Fibroblast of villous mesenchyme (primary cell): ENCODE measurements at regions not wholly inside any gene's neighbourhood (a gene's known extent, or its start where the extent isn't known, plus 50 kb on each side); places are given as distances from the start of the nearest gene placed in this dataset.

ENCODE experiments used
- DNase-seq: peaks from one replicate; pipeline ENCODE4 v3.0.0-alpha.2; 2010; ENCODE audit warnings: low read depth
- H3K4me3 ChIP-seq: 2 replicates; pipeline ENCODE4 v1.5.1; 2011; ENCODE audit warnings: low read depth, mild to moderate bottlenecking, low read length
- TF ChIP-seq, protein P1 (sequence below): IDR thresholded peaks from 2 replicates; pipeline ENCODE4 v1.5.1; 2012; ENCODE audit warnings: low read depth, mild to moderate bottlenecking, low read length; ENCODE audit not compliant: insufficient read depth

GRCh38 chr20:11454966-11455799 is 462.5 kb upstream of the BTBD3 start:
- peak; percentile 57 for DNase-seq
- no peak overlapping the region for H3K4me3 ChIP-seq
- TF ChIP-seq, protein P1, sequence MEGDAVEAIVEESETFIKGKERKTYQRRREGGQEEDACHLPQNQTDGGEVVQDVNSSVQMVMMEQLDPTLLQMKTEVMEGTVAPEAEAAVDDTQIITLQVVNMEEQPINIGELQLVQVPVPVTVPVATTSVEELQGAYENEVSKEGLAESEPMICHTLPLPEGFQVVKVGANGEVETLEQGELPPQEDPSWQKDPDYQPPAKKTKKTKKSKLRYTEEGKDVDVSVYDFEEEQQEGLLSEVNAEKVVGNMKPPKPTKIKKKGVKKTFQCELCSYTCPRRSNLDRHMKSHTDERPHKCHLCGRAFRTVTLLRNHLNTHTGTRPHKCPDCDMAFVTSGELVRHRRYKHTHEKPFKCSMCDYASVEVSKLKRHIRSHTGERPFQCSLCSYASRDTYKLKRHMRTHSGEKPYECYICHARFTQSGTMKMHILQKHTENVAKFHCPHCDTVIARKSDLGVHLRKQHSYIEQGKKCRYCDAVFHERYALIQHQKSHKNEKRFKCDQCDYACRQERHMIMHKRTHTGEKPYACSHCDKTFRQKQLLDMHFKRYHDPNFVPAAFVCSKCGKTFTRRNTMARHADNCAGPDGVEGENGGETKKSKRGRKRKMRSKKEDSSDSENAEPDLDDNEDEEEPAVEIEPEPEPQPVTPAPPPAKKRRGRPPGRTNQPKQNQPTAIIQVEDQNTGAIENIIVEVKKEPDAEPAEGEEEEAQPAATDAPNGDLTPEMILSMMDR: no peak

GRCh38 chr20:11457488-11457887 is 460.2 kb upstream of the BTBD3 start:
- TF ChIP-seq, protein P1: no peak
- H3K4me3 ChIP-seq: no peak overlapping the region
- peak; percentile 37 for DNase-seq

- TF ChIP-seq, protein P1: no peak
- DNase-seq: peak; percentile 34
- H3K4me3 ChIP-seq: no peak overlapping the region
Observed at GRCh38 chr20:11459090-11459890, 458.4 kb upstream of the BTBD3 start.

DNA sequence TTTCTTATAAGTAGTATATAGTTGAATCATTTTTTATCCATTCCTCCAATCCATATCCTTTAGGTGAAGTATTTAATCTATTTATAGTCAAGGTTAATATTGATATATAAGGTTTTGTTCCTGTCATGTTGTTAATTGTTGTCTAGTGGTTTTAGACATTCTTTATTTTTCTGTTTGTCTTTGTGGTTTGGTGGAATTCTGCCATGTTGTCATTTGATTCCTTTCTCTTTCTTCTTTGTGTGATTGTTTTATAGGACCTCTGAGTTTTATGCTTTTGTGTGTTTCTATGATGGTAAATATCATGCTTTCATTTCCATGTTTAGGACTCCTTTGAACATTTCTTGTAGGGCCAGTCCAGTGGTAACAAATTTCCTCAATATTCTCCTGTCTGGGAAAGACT is 450.3 kb upstream of the BTBD3 start:
- TF ChIP-seq, protein P1: no peak
- no peak for DNase-seq
- no peak overlapping the region for H3K4me3 ChIP-seq

DNA sequence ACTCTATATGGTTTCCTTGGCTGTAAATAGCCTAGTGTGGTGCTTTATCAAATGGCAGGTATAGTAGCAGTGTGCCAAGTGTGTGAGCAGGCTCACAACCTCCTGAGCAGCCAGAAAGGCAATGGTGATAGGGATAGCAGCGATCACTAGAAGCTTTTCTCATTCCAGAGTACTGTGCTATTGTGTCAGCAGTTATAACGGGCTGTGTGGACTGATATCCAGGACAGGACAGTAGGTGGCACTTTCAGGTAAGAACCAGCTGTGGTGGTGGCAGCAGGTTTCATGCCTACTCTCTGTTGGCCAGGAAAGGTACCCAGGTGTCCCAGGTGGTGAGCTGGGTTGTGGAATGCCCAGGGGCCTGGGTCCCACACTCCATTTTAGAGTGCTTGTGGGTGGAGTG is 448.8 kb upstream of the BTBD3 start:
- DNase-seq: no peak
- TF ChIP-seq, protein P1: no peak
- H3K4me3 ChIP-seq: no peak overlapping the region

DNA sequence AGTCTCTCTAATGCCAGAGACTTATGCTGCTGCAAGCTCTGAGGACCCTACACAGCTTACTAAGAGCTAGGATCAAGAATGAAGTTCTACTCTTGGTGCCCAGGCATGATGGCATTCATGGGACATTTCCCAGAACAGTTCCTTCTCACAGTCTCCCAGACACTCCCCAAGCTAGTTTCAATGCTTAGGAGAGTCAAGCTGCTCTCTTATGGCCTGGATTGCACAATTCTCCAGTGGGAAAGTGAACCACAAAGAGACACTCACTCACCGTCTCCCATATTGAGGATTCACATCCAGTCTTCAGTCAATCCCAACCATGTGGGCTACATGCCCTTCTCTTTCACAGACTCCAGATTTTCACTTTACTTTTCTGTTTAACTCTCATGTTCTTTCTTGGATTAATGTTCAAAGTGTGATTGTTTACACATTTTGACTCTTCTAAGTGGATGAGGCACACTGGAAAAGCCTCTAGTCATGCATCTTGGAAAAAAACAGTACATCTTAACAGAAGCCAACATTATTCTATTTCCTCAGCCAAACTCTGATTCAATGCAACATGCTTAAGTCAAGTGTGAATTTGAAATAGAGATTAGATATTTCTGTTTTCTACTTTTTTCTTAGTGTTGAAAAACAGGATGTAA is 447.8 kb upstream of the BTBD3 start:
- TF ChIP-seq, protein P1: no peak
- H3K4me3 ChIP-seq: no peak overlapping the region
- no peak for DNase-seq
